OCI-LY7 (cell line): ENCODE measurements at regions not wholly inside any gene's neighbourhood (a gene's known extent, or its start where the extent isn't known, plus 50 kb on each side); places are given as distances from the start of the nearest gene placed in this dataset.

Source experiments
- EZH2phosphoT487 ChIP-seq: fragments of 200-600 bp; sonication (generic); IDR thresholded peaks from 2 replicates; pipeline ENCODE4 v1.6.1; 2018; ENCODE audit warnings: low read depth, borderline replicate concordance, mild to moderate bottlenecking, mixed run types, antibody characterized with exemption, low read length, moderate library complexity, mixed read lengths
- TF ChIP-seq, protein P1 (sequence below): fragments of 200-600 bp; sonication (generic); conservative IDR thresholded peaks from 2 replicates; pipeline ENCODE4 v1.5.1; 2014; ENCODE audit warnings: mild to moderate bottlenecking, antibody characterized with exemption, low read length, moderate library complexity, mixed read lengths

DNA sequence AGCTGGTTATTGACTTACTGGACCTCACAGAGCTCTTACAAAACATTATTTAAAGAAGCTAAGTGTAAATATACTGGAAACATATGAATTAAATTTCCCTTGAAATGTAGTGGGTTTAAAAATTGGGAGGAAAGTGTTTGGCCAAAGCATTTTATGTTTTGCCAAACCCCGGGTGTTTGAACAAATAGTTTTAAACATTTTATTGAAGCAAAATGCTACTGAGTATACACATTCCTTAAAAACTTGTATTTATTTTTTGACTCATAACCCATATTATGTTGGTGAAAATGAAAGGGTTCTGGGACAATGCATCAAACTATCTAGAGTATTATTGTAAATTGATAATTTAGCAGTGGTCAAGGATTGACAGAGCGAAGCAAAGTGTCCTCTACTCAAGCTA lies 1048.5 kb downstream of the SLC6A15 start:
- TF ChIP-seq, protein P1, sequence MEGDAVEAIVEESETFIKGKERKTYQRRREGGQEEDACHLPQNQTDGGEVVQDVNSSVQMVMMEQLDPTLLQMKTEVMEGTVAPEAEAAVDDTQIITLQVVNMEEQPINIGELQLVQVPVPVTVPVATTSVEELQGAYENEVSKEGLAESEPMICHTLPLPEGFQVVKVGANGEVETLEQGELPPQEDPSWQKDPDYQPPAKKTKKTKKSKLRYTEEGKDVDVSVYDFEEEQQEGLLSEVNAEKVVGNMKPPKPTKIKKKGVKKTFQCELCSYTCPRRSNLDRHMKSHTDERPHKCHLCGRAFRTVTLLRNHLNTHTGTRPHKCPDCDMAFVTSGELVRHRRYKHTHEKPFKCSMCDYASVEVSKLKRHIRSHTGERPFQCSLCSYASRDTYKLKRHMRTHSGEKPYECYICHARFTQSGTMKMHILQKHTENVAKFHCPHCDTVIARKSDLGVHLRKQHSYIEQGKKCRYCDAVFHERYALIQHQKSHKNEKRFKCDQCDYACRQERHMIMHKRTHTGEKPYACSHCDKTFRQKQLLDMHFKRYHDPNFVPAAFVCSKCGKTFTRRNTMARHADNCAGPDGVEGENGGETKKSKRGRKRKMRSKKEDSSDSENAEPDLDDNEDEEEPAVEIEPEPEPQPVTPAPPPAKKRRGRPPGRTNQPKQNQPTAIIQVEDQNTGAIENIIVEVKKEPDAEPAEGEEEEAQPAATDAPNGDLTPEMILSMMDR: no peak
- no peak for TF ChIP-seq EZH2phosphoT487
